ENCODE measurements at regions not wholly inside any gene's neighbourhood (a gene's known extent, or its start where the extent isn't known, plus 50 kb on each side); places are given as distances from the start of the nearest gene placed in this dataset.

GRCh38 chr7:21051865-21052264 lies 265.2 kb upstream of the SP8 start:
- WGBS, 2 donors = 83 to 92% methylated on average over 3 of the region's 3 CpGs

GRCh38 chr7:21054427-21055112 lies 267.9 kb upstream of the SP8 start:
- TF ChIP-seq POLR2A (IDR thresholded peaks at IDR 0.05) = no peak
- no peak for TF ChIP-seq CTCF (IDR thresholded peaks at IDR 0.05)
- H3K4me3 ChIP-seq (ENCODE audit: low read depth, poor library complexity, severe bottlenecking) = no peak overlapping the region
- WGBS, 2 donors = 78 to 81% methylated on average over 5 of the region's 5 CpGs
- intact Hi-C loops (cut with DNase I; ENCODE audit: low total_unique reads) = no loop called here
- DNase-seq (ENCODE audit: low spot score in 2 of 2) = no peak

More at GRCh38 chr7:21051865-21052264, 265.2 kb upstream of the SP8 start:
- intact Hi-C loops (cut with DNase I; ENCODE audit: low total_unique reads) = no loop called here
- DNase-seq (ENCODE audit: low spot score in 2 of 2) = no peak
- TF ChIP-seq CTCF (IDR thresholded peaks at IDR 0.05) = no peak
- no peak for TF ChIP-seq POLR2A (IDR thresholded peaks at IDR 0.05)
- H3K4me3 ChIP-seq (ENCODE audit: low read depth, poor library complexity, severe bottlenecking) = no peak overlapping the region

- TF ChIP-seq POLR2A (IDR thresholded peaks at IDR 0.05) = no peak
- no peak overlapping the region for H3K4me3 ChIP-seq (ENCODE audit: low read depth, poor library complexity, severe bottlenecking)
- no peak for DNase-seq (ENCODE audit: low spot score in 2 of 2)
- WGBS, 2 donors = 35 to 41% methylated on average over 2 of the region's 2 CpGs
- intact Hi-C loops (cut with DNase I; ENCODE audit: low total_unique reads) = no loop called here
These were observed 272.4 kb upstream of the SP8 start for GRCh38 chr7:21059069-21059468.

DNA sequence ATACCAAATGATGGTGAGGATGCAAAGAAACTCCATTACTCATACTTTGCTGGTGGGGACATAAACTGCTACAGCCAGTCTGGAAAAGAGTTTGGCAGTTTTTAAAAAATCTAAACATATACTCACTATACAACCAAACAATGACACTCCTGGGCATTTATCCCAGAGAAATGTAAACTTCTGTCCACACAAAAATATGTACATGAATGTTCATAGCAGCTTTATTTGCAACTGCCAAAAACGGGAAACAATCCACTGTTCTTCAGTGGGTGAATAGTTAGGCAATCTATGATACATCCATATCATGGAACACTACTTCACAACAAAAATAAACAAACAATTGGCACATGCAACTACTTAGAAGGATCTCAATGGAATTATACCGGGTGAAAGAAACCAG lies 276.4 kb upstream of the SP8 start:
- WGBS, 2 donors = 81 to 83% methylated on average over 2 of the region's 2 CpGs
- H3K4me3 ChIP-seq (ENCODE audit: low read depth, poor library complexity, severe bottlenecking) = no peak overlapping the region
- TF ChIP-seq POLR2A (IDR thresholded peaks at IDR 0.05) = no peak
- no peak for TF ChIP-seq CTCF (IDR thresholded peaks at IDR 0.05)
- no peak for DNase-seq (ENCODE audit: low spot score in 2 of 2)
- intact Hi-C loops (cut with DNase I; ENCODE audit: low total_unique reads) = no loop called here

DNA sequence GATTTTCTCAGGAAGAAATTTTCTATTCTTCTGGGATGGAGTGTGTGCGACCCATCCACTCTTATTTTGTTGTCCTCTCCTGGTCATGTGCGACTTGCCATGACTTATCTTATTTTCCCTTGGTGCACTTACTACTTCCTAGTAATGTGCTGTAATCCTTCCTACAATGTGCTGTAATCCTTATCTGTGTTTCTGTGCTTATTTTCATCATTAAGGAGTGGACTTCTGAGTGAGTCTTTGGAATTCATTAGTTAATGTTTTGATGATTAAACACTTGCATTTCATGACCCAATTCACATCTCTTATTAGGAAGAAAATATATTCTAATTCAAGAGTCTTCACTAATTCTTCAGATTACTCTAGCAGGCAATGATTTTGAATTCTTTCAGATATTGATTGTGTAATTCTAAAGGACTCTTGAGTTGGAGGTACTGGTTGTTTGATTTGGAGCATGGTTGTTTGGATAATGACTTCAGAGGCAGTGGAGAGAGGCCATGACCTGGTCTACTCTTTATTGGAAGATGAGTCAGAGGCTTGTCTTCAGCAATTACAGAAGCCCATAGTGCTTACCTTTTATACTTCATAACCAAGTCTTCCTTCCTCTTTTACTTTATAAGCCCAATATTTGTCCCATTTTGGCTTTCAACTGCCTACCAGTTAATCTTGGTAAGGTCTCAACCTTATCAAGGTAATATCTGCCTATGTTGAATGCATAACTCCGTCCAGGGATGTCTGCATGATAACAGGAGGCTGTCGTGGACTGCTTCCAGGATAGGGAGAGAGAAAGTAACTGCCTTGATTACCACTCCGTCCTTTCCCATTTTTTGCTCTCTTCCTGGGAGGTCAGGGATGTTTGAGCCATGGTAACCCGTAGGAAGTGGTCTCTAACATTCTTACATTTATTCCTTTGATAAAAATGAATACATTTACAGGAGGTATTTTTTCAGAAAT lies 278.3 kb upstream of the SP8 start:
- intact Hi-C loops (cut with DNase I; ENCODE audit: low total_unique reads) = no loop called here
- WGBS, 2 donors = 77 to 82% methylated on average over 6 of the region's 6 CpGs
- TF ChIP-seq POLR2A (IDR thresholded peaks at IDR 0.05) (no peak), CTCF (IDR thresholded peaks at IDR 0.05) (no peak)
- H3K4me3 ChIP-seq (ENCODE audit: low read depth, poor library complexity, severe bottlenecking) = no peak overlapping the region
- no peak for DNase-seq (ENCODE audit: low spot score in 2 of 2)

DNA sequence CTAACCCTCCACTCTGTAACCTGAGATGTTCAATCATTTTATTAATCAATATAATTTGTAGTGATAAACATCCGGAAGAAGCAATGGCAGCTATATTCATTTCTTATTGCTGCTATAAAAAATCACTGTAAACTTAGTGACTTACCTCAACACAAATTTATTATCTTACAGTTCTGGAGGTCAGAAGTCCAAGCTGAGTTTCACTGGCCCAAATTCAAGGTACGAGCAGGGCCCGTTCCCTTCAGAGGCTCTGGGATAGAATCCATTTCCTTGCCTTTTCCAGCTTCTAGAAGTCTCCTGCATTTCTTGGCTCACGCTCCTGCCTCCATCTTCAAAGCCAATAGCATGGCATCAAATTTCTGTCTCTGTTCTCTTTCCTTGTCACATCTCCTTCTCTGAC lies 279.5 kb upstream of the SP8 start:
- no peak for DNase-seq (ENCODE audit: low spot score in 2 of 2)
- intact Hi-C loops (cut with DNase I; ENCODE audit: low total_unique reads) = no loop called here
- TF ChIP-seq POLR2A (IDR thresholded peaks at IDR 0.05) (no peak), CTCF (IDR thresholded peaks at IDR 0.05) (no peak)
- no peak overlapping the region for H3K4me3 ChIP-seq (ENCODE audit: low read depth, poor library complexity, severe bottlenecking)
- 86 to 90% methylated on average over 4 of the region's 4 CpGs for WGBS, 2 donors

All from lower leg skin (tissue), 4 donors.